CD14-positive monocyte (primary cell): ENCODE measurements at regions not wholly inside any gene's neighbourhood (a gene's known extent, or its start where the extent isn't known, plus 50 kb on each side); places are given as distances from the start of the nearest gene placed in this dataset.

Source experiments
- DNase-seq, 3 donors: peaks; one replicate each; pipeline ENCODE4 v3.0.0-alpha.2; 2011 to 2022
- H2AFZ ChIP-seq: 2 replicates; pipeline ENCODE4 v1.6.0; 2012; ENCODE audit warnings: mild to moderate bottlenecking, low read depth, low read length, inconsistent platforms; ENCODE audit not compliant: insufficient read depth, poor library complexity, severe bottlenecking
- H3K27ac ChIP-seq, 2 donors: 1 replicate in 1 of 2; 2 replicates in 1 of 2; pipeline ENCODE4 v1.5.1; 2012 to 2013; ENCODE audit warnings: low read length in 2 of 2, control low read depth in 1 of 2, inconsistent platforms in 1 of 2, low read depth in 1 of 2, mild to moderate bottlenecking in 1 of 2
- H3K27me3 ChIP-seq, 2 donors: one replicate each; pipeline versions ENCODE4 v1.6.0 to v1.6.1; 2011 to 2013; ENCODE audit warnings: low read length in 2 of 2; ENCODE audit not compliant: control insufficient read depth in 2 of 2, insufficient read depth in 2 of 2
- H3K36me3 ChIP-seq, 2 donors: replicated peaks in 1 of 2; 1 replicate in 1 of 2; 2 replicates in 1 of 2; pipeline versions ENCODE4 v1.5.1 to v1.6.1; 2012 to 2013; ENCODE audit warnings: low read length in 2 of 2, control low read depth in 1 of 2, inconsistent platforms in 1 of 2, mild to moderate bottlenecking in 1 of 2; ENCODE audit not compliant: insufficient read depth in 2 of 2, control insufficient read depth in 1 of 2
- H3K4me1 ChIP-seq, 2 donors: 1 replicate in 1 of 2; 2 replicates in 1 of 2; pipeline versions ENCODE4 v1.5.1 to v1.6.1; 2012 to 2013; ENCODE audit warnings: low read length in 2 of 2, control low read depth in 1 of 2, inconsistent platforms in 1 of 2, mild to moderate bottlenecking in 1 of 2, moderate library complexity in 1 of 2; ENCODE audit not compliant: insufficient read depth in 2 of 2, control insufficient read depth in 1 of 2
- H3K4me2 ChIP-seq: replicated peaks from 2 replicates; pipeline ENCODE3; 2012; ENCODE audit warnings: low read length, moderate library complexity, mild to moderate bottlenecking; ENCODE audit not compliant: poor library complexity, severe bottlenecking; ENCODE audit errors: extremely low read depth
- H3K4me3 ChIP-seq, 3 experiments: fragments of 200-600 bp in 1 of 3; sonication (generic) in 1 of 3; replicated peaks in 1 of 3; 1 replicate in 2 of 3; 2 replicates in 1 of 3; pipeline ENCODE4 v1.5.1; 2011 to 2013; ENCODE audit warnings: low read length in 3 of 3, mild to moderate bottlenecking in 3 of 3, control low read depth in 2 of 3, low read depth in 2 of 3, inconsistent platforms in 1 of 3, moderate library complexity in 1 of 3
- H3K79me2 ChIP-seq: 2 replicates; pipeline ENCODE4 v1.6.0; 2012; ENCODE audit warnings: mild to moderate bottlenecking, control low read depth, inconsistent platforms, low read length, moderate library complexity; ENCODE audit not compliant: insufficient read depth
- H3K9ac ChIP-seq: 2 replicates; pipeline ENCODE4 v1.6.0; 2017; ENCODE audit warnings: low read length, mild to moderate bottlenecking; ENCODE audit not compliant: insufficient read depth, poor library complexity, severe bottlenecking
- H3K9me3 ChIP-seq, 2 donors: replicated peaks in 1 of 2; 1 replicate in 1 of 2; 2 replicates in 1 of 2; pipeline versions ENCODE4 v1.5.1 to v1.6.1; 2012 to 2013; ENCODE audit warnings: low read length in 2 of 2, control low read depth in 1 of 2; ENCODE audit not compliant: control insufficient read depth in 1 of 2, insufficient read depth in 1 of 2
- H4K20me1 ChIP-seq: 2 replicates; pipeline ENCODE4 v1.6.0; 2012; ENCODE audit warnings: mild to moderate bottlenecking, low read length, control low read depth, moderate library complexity; ENCODE audit not compliant: insufficient read depth
- H3K27ac Mint-ChIP-seq, 7 donors: one replicate each; pipeline ENCODE4 v1.8.0; 2020; ENCODE audit warnings: mild to moderate bottlenecking in 7 of 7, mixed read lengths in 7 of 7, moderate library complexity in 6 of 7, inconsistent platforms in 2 of 7
- H3K27me3 Mint-ChIP-seq, 3 donors: one replicate each; pipeline ENCODE4 v1.8.0; 2021 to 2022; ENCODE audit warnings: low read depth in 3 of 3, mild to moderate bottlenecking in 3 of 3, mixed read lengths in 3 of 3, moderate library complexity in 3 of 3, inconsistent platforms in 1 of 3
- H3K36me3 Mint-ChIP-seq, 2 donors: one replicate each; pipeline ENCODE4 v1.8.0; 2020; ENCODE audit warnings: mixed read lengths in 2 of 2, inconsistent platforms in 1 of 2, mild to moderate bottlenecking in 1 of 2
- H3K4me1 Mint-ChIP-seq: one replicate; pipeline ENCODE4 v1.8.0; 2020; ENCODE audit warnings: mild to moderate bottlenecking, mixed read lengths
- H3K4me3 Mint-ChIP-seq, 2 donors: one replicate each; pipeline ENCODE4 v1.8.0; 2020; ENCODE audit warnings: mild to moderate bottlenecking in 2 of 2, mixed read lengths in 2 of 2, moderate library complexity in 1 of 2
- H3K9me3 Mint-ChIP-seq, 7 donors: one replicate each; pipeline ENCODE4 v1.8.0; 2020 to 2022; ENCODE audit warnings: mixed read lengths in 7 of 7, mild to moderate bottlenecking in 6 of 7, moderate library complexity in 6 of 7, inconsistent platforms in 2 of 7
- WGBS: methylation state at CpG from one replicate; pipeline ENCODE4 v1.1.5; 2013; ENCODE audit warnings: missing lambda C conversion rate; ENCODE audit not compliant: insufficient coverage; 5-methylcytosine and 5-hydroxymethylcytosine counted together
- intact Hi-C, 2 donors: fragments of 100-400 bp; cut with micrococcal nuclease; formaldehyde crosslinking; loops; one replicate each; pipeline versions ENCODE4 v1.15.0 to v1.15.1; 2023
- TF ChIP-seq, protein P1 (sequence below): fragments of 200-600 bp; IDR thresholded peaks from one replicate; pipeline ENCODE4 v1.8.0; 2022; ENCODE audit warnings: antibody characterized with exemption, mild to moderate bottlenecking

DNA sequence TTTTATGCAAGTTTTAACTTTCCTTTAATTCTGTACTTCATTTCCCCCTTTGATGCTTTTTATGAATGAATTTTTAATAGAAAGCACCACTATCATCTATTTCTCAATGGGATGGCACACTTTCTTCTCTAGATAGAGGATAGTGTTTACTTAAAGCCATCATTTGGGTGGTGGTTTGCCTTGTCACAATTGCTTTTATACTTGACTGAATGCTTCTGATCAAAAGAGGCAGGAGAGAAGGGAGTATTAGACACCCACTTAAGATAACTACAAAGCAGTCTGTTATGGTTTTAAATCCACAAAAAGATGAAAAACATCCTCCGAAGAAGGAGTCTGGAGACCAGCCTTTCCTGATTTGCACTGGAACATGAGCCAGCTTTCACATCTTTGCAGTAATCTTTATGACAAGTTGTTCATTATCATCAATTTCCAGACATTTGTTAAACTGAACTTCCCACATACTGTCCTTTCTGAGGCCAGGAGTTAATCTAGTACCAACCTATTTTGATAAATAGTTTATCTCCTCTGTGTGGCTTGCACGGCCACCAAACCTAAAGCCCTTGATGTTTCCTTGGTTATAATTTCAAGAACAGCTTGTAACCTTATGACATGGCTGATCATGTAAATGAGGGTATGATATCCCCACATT lies 270.4 kb upstream of the RBMY1B start:
- Histone ChIP-seq H3K27me3 (no peaks in the 10 kb centered on the region), H3K4me3 (no peak overlapping the region), H2AFZ (no peak overlapping the region), H4K20me1 (no peaks in the 10 kb centered on the region), H3K27ac (peak overlapping the region in 1 of 2 donors; percentile 20), H3K9me3 (no peaks in the 10 kb centered on the region), H3K9ac (no peak overlapping the region), H3K36me3 (no peaks in the 10 kb centered on the region), H3K4me1 (peaks cover 0 to 19% of the 10 kb centered on the region in 2 donors), H3K4me2 (no peak overlapping the region), H3K79me2 (no peaks in the 10 kb centered on the region)
- DNase-seq = no peak
- Mint-ChIP-seq H3K4me1 (peaks cover 25% of the 10 kb centered on the region), H3K27ac (peak overlapping the region in 2 of 7 donors; percentile 86 to 93), H3K27me3 (no peaks in the 10 kb centered on the region), H3K9me3 (peaks cover 0 to 5% (median 0%) of the 10 kb centered on the region in 7 donors), H3K4me3 (no peak overlapping the region), H3K36me3 (peaks cover 0 to 3% of the 10 kb centered on the region in 2 donors)
- TF ChIP-seq, protein P1, sequence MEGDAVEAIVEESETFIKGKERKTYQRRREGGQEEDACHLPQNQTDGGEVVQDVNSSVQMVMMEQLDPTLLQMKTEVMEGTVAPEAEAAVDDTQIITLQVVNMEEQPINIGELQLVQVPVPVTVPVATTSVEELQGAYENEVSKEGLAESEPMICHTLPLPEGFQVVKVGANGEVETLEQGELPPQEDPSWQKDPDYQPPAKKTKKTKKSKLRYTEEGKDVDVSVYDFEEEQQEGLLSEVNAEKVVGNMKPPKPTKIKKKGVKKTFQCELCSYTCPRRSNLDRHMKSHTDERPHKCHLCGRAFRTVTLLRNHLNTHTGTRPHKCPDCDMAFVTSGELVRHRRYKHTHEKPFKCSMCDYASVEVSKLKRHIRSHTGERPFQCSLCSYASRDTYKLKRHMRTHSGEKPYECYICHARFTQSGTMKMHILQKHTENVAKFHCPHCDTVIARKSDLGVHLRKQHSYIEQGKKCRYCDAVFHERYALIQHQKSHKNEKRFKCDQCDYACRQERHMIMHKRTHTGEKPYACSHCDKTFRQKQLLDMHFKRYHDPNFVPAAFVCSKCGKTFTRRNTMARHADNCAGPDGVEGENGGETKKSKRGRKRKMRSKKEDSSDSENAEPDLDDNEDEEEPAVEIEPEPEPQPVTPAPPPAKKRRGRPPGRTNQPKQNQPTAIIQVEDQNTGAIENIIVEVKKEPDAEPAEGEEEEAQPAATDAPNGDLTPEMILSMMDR = no peak
- intact Hi-C loops = no loop called here
- no CpG with 5 or more reads among the region's 2 CpGs for WGBS

- Histone ChIP-seq H3K79me2 (no peaks in the 10 kb centered on the region), H3K4me3 (no peak overlapping the region), H3K27ac (no peak overlapping the region), H3K4me2 (no peak overlapping the region), H4K20me1 (no peaks in the 10 kb centered on the region), H3K4me1 (peaks cover 0 to 26% of the 10 kb centered on the region in 2 donors), H3K27me3 (no peaks in the 10 kb centered on the region), H3K36me3 (no peaks in the 10 kb centered on the region), H3K9ac (no peak overlapping the region), H2AFZ (no peak overlapping the region), H3K9me3 (no peaks in the 10 kb centered on the region)
- TF ChIP-seq, protein P1 = no peak
- no peaks in the 10 kb centered on the region for H3K27me3 Mint-ChIP-seq
- WGBS = 100% methylated on average over 1 of the region's 2 CpGs
- peaks cover 0 to 3% of the 10 kb centered on the region in 2 donors for H3K36me3 Mint-ChIP-seq
- no peak for DNase-seq
- intact Hi-C loops = no loop called here
- no peak overlapping the region for H3K4me3 Mint-ChIP-seq
- peaks cover 36% of the 10 kb centered on the region for H3K4me1 Mint-ChIP-seq
- H3K27ac Mint-ChIP-seq = no peak overlapping the region
- H3K9me3 Mint-ChIP-seq = peaks cover 0 to 5% (median 0%) of the 10 kb centered on the region in 7 donors
These were observed 268.3 kb upstream of the RBMY1B start for GRCh38 chrY:21242793-21243192.
